HG02870 (cell line): ENCODE measurements at regions not wholly inside any gene's neighbourhood (a gene's known extent, or its start where the extent isn't known, plus 50 kb on each side); places are given as distances from the start of the nearest gene placed in this dataset.

Experiments used
- ATAC-seq: cut with Tn5 transposase; IDR thresholded peaks from one replicate; pipeline ENCODE4 v1.9.1; 2021; ENCODE audit warnings: mild to moderate bottlenecking, moderate library complexity; ENCODE audit not compliant: unreplicated experiment

DNA sequence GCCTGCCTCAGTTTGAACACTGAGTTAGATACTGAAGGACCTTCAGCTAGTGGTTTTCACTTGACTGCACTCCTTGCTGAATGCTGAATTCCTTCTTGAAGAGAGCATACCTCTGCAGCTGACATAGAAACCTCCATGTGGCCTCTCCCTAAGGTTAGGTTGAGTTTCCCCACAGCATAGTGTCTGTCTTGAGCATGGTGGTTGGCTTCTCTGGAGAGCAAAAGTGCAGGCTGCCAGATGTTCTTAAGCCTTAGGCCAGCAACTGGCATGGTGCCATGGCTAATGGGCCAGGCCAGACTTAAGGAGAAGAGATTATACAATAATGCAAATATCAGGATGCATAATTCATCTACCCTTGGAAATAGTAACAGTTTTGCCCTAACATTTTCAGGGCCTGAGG, 545.6 kb upstream of the ZNF385D start:
- ATAC-seq = no peak

DNA sequence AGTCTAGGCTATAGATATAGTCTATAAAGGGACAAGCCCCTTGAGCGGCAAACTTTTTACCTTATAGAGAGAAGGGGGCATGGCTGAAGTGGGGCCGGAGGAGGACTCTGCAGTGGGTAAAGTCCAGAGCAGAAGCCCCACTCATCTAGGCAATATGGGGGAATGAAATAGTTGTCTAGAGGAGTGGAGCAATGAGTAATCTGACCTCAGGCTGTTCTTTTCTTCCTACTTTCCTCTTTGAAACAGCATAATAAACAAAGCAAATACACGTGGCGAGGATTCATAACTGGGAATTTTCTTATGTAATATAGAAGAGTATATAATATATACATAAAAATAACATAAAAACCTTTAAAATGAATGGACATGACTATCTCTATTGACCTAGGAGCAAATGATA, 546.4 kb upstream of the ZNF385D start:
- no peak for ATAC-seq

DNA sequence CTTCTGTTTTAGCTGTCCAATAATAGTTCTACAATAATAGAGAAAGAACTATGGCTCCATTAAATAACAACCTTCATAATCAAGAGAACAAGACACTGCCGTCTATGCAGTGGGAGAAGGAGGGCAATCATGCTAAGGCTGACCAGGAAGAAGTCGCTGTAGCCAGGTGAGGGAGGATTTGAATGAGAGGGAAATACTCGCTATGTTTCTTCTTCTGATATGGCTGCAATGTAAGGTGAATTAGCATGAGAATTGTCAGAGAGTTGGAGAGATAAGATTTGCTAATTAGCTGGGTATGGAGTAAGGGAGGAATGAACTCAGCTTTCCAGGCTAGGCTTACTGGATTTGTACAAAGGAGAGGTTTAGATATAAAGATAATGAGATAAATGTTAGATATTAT, 555.4 kb upstream of the ZNF385D start:
- no peak for ATAC-seq

- no peak for ATAC-seq
Observed at GRCh38 chr3:22308871-22309270, 557.9 kb upstream of the ZNF385D start.

GRCh38 chr3:22315925-22316324, 564.9 kb upstream of the ZNF385D start:
- ATAC-seq = no peak

- no peak for ATAC-seq
Observed at GRCh38 chr3:22318325-22318724, 567.3 kb upstream of the ZNF385D start.

DNA sequence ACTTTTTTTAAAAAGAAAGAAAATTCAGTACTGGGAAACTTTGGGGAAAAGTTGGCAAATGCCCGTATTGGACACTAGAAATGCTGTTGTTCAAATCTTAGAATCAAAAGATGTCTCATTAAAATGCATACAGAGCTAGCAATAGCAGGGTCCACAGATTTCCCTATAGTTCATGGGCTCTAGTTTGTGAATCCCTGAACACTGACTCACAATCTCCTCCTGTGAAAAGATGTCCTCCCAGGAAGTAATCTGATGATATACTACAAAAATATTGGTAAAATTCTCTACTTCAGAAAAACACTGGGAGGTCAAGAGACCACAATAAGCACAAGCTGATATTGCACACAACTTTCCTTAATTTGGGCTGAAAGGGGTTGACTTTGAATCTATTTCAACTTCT, 568.4 kb upstream of the ZNF385D start:
- no peak for ATAC-seq

- ATAC-seq = no peak
Observed at GRCh38 chr3:22322861-22323260, 571.9 kb upstream of the ZNF385D start.

DNA sequence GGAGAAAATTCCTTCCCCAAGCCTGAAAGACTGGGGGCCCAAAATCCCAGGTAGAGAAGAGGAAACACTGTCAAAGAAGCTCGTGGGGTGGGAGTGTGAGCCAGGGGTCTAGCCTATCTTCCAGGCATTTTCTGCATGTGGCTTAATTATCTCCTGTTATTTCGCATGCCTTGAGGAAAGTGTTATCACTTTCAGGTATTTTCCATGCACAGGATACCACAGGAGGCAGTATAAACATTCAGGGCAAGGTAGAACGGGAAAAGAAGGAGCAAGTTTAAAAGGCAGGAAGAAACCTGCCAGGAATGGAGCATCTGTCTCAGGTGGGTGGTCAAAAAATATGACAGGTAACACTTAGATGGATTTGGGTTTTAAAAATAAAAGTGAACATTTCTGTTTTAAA, 575.3 kb upstream of the ZNF385D start:
- ATAC-seq = no peak

DNA sequence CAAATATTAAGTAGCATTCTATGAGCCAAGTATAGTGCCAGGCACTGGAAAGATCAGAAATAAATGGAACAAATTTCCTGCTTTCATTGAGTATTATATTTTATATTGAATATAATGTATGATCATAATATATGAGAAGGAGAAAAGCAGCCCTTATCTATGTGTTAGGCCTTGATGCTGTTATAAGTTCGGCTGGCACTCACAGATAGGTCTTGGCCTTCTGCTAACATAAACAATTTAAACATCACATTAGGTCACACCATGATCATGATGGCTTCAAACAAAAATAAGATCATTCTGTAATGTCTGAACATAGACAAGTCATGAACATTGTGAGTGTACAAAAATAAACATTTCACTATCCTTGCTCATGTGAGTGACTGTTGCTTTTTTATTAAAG, 584.0 kb upstream of the ZNF385D start:
- ATAC-seq = no peak

DNA sequence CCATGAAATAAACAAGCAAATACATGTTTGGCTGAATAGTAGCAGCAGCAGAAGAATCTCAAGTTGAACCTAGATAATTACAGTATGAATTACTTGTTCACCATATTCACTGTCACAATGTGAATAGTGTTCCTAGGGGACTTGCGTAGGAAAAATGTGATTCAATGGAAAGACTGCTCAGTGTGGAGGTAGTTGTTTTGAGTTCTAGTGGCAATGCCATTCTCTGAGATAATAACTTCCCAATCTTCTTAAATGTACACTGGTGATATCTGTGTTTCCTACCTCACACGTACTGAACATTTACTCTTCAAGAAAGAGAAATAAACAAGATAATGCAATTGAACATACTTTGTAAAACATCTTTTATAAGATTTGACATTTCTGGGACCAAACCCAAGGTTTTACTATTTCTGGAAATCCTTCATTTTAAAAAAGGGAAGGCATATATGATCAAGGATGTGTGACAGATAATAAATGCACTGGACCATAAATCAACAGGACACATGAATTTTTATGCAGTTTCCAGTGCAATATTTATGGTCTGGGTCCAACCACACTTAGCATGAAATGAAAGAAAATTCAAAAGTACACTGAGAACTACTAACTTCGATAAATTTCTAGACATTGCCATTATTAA, 598.3 kb upstream of the ZNF385D start:
- no peak for ATAC-seq

DNA sequence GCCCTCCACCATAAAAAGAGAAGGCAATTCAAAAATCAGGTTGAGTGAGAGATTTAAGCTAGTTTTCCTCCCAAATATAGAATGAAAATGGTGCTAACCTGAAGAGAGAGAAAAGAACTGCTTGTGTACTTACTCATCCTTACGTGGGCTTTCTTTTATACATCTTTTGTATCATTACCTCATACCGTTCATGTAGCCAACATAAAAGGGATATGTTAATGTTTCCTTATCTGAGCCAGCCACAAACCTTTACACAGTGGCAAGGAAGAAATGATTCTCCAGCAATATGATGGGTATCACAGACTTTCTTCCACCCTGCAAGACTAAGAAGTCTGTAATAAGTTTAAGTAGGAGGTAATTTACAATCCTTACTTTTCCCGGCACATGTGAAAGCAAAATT, 600.8 kb upstream of the ZNF385D start:
- no peak for ATAC-seq

GRCh38 chr3:22353126-22353525, 602.1 kb upstream of the ZNF385D start:
- ATAC-seq = no peak

GRCh38 chr3:22358334-22358733, 607.3 kb upstream of the ZNF385D start:
- no peak for ATAC-seq

DNA sequence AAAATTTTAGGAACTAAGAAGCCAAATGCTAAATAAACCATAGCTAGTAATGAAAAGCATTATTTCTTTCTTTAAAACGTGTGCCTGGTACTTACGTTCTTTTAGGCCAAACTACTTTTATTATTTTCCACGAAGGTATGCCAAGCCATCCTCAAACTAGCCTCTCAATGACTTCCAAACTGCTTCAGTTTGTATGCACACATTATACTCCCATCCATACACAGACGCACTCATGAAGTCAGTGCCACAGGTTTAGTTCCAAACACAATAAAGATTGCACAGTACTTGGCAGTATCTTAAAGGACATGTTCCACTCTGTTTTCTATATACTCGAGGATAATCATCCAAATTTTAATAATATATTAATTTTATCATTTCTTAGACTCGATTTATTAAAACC, 609.2 kb upstream of the ZNF385D start:
- no peak for ATAC-seq

- ATAC-seq = no peak
Observed at GRCh38 chr3:22360970-22361369, 610.0 kb upstream of the ZNF385D start.

- no peak for ATAC-seq
Observed at GRCh38 chr3:22361521-22361920, 610.5 kb upstream of the ZNF385D start.

DNA sequence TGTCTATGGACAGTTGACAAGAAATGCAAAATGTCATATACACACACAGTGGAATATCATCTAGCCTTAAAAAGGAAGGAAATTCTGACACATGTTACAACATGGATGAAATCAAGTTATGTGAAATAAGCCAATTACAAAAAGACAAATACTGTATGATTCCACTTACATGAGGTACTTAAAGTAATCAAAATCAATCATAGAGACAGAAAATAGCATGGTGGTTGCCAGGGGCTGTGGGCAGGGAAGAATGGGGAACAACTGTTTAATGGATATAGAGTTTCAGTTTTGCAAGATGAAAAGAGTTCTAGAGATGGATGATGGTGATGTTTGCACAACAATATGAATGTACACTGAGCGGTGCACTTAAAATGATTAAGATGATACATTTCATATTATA, 613.8 kb upstream of the ZNF385D start:
- no peak for ATAC-seq

GRCh38 chr3:22366781-22367180, 615.8 kb upstream of the ZNF385D start:
- ATAC-seq = no peak

- no peak for ATAC-seq
Observed at GRCh38 chr3:22371036-22371435, 620.0 kb upstream of the ZNF385D start.

DNA sequence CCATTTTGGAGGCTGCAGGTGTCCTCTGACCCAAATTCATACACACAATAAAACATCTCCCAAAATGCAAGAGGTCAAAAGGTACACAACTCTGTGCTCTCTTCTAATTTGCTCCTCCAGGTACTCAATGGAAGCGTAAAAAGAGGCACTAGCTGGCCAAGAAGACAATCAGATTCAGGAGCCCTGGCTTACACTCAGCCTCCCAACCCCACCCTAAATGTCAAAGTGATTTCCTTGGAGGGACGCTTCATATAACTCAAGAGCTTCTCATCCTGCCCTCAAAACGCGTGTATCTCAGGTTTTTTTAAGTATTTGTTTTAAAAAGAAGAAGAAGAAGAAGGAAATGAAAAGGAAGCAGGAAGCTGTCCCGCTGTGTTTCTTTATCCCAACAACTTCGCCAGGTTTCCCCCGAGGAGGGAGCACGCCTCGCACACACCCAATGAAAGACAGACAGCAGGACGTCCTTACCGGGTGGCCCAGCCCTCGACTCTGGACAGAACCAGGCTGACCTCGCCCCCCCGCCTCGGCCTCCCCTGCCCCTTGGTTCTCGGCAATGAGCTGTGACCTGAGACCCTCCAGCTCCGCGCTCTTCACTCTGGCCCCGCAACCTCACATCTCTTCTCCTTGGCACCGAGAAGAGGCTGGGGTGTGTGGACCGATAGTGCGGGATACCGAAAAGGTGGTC, 620.7 kb upstream of the ZNF385D start:
- ATAC-seq = no peak

DNA sequence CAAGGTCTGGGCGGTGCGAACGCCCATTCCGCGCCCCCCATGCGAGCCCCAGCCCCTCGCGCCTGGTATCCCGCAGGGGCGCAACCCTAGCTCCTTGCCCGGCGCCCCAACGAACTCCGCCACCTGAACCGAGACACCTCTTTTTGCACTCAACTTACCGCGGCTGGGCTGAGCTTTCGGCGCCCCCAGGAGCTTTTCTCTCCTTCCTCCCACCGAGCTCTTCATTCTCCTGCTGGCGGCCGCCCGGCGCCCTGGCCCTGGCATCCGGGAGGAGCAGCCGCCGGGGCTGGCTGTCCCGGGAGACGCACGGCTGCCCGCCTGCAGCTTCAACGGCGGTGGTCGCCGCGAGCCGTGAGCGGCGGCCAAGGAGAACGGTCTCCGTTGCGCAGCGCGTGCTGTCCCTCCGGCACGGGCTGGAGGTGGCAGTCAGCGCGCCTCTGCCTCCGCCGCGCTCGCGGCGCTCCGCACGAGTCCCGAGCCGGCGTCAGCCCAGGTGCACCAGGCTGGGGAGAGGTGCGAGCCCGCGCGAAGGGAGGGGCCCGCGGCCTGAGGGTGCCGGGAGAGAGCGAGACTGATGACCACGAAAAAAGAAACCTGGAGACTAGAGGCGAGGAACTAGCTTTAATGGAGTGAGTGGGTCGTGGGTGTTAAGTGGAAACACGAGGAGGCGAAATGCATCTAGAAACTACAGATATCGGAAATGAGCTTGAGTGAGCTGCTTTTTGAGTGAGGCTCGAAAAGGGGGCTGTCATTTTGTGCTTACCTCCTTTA, 621.5 kb upstream of the ZNF385D start:
- no peak for ATAC-seq
